AG10803 (cell line): ENCODE measurements at regions not wholly inside any gene's neighbourhood (a gene's known extent, or its start where the extent isn't known, plus 50 kb on each side); places are given as distances from the start of the nearest gene placed in this dataset.

ENCODE experiments used
- DNase-seq: peaks from one replicate; pipeline ENCODE4 v3.0.0; 2010; ENCODE audit warnings: low read depth
- H3K4me3 ChIP-seq: 2 replicates; pipeline ENCODE4 v1.5.1; 2011; ENCODE audit warnings: mild to moderate bottlenecking, low read length, control low read depth
- TF ChIP-seq, protein P1 (sequence below): conservative IDR thresholded peaks from 2 replicates; pipeline ENCODE4 v1.5.1; 2011; ENCODE audit warnings: mild to moderate bottlenecking, low read length, control low read depth, inconsistent platforms

DNA sequence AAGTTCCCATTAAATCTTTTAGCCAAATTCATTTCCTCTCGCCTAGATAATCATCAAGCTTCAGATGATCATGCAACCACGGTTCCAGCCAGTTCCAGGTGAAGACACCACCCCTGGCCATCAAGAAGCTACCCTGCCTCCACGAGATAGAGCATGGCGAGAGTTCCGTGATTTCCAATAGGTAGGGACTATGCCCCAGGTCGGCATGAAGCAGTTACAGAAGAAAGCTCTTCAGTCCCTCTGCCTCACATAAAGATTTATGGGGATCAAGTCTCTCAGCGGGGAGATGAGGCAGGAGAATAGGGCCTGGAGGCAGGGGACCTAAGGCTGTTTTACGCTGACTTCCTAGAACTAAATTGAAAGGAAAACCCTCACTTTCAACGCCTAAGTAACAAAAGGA, 183.9 kb downstream of the OR13H1 start:
- TF ChIP-seq, protein P1, sequence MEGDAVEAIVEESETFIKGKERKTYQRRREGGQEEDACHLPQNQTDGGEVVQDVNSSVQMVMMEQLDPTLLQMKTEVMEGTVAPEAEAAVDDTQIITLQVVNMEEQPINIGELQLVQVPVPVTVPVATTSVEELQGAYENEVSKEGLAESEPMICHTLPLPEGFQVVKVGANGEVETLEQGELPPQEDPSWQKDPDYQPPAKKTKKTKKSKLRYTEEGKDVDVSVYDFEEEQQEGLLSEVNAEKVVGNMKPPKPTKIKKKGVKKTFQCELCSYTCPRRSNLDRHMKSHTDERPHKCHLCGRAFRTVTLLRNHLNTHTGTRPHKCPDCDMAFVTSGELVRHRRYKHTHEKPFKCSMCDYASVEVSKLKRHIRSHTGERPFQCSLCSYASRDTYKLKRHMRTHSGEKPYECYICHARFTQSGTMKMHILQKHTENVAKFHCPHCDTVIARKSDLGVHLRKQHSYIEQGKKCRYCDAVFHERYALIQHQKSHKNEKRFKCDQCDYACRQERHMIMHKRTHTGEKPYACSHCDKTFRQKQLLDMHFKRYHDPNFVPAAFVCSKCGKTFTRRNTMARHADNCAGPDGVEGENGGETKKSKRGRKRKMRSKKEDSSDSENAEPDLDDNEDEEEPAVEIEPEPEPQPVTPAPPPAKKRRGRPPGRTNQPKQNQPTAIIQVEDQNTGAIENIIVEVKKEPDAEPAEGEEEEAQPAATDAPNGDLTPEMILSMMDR = no peak
- no peak for DNase-seq
- H3K4me3 ChIP-seq = no peak overlapping the region

DNA sequence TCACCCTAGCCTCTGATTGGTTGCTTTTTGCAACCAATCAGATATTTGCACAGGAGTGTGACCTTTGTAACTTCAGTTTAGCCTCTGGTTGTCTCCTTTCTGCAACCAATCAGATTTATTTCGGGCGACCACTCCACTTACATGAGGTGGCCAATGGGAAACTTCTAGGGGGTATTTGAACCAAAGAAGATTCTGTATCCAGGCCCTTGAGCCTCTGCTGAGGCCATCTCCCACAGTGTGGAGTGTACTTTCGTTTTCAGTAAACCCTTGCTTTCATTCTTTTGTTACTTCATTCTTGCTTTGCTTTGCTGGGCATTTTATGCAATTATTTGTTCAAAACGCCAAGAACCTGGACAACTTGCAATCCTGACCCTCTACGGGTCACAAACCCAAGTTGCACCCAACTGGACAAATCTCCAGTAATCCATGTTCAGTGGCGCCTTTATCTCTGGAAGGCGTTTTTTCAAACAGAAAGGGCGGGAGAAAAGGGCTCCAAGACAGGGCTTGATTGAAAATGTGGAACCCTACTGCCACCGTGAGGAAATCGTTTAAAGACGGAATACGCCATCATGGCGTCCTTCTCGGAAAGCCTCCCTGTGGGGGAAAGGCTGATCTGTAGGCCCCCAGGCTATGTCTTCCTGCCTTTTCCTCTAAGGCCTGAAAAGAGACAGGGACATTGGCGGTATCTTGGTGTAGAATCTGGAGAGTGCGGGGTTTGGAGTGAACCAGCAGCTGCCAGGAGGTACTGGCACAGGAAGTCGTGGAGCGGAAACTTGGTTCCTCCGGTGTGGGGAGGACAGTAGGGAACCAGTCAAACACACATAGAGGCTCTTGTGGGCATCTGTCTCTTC, 184.6 kb downstream of the OR13H1 start:
- H3K4me3 ChIP-seq = no peak overlapping the region
- TF ChIP-seq, protein P1 = no peak
- no peak for DNase-seq

DNA sequence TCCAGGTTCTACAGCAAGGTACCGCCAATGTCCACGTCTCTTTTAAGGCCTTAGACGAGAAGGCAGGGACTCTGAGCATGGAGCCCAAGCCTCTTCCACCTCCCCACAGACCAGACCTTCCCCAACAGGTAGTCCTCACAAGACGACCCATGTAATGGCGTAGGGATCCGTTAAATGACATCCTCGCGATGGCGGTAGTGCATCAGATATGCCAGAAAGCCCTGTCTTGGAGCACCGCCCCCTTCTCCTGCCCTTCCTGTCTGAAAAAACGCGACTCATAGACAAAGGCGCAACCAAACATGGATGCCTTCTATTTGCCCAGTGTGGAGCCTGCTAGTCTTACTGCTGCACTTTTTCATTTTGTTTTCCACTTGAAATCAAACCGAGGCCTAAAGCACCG, 185.4 kb downstream of the OR13H1 start:
- TF ChIP-seq, protein P1 = no peak
- no peak overlapping the region for H3K4me3 ChIP-seq
- DNase-seq = no peak

DNA sequence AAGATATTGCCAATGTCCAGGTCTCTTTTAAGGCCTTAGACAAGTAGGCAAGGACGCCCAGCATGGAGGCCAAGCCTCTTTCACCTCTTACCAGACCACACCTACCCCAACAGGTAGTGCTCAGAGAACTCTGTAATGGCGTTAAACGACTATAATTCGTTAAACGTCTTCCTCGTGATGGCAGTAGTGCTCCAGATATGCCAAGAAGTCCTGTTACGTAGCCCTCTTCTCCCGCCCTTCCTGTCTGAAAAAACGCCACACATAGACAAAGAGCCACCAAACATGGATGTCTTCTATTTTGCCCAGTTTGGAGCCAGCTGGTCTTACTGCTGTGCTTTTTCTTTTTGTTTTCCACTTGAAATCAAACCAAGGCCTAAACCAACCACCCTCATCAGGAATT, 190.7 kb downstream of the OR13H1 start:
- no peak for DNase-seq
- TF ChIP-seq, protein P1 = no peak
- no peak overlapping the region for H3K4me3 ChIP-seq

DNA sequence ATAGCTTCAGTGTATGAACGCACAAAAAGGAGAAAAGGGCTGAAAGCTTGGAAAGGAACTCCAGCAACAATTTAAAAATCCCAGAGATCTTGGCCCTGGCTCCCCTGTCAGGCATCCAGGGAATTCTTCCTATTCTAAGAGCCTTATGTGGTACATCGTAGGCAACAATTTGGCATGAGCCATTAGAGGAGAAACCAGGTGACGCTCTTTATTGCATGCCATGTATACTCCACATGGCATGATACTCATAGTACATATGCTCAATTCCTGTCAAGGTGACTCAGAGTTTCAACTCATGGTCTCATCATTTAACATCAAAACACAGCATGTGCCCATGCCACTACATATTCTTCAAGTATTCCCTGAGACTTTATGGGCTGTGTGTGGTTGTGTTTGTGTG, 191.3 kb downstream of the OR13H1 start:
- no peak for DNase-seq
- no peak overlapping the region for H3K4me3 ChIP-seq
- TF ChIP-seq, protein P1 = no peak

DNA sequence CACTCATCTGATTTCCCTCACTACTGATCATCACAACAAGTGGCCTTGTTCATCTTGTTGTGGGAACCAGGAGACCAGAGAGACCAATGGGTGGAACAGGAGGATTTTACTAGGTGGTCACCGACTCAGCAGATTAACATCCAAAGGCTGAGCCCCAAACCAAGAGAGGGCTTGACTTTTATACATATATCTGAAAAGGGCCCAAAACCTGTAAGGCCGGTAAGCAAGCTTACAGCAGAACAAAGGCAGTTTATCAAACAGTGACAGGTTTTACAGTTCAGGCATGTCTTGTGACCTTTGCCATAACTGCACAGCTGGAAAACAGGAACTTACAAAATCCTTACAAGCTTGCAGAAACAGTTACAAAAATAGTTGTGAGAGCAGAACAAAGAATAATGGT, 195.9 kb downstream of the OR13H1 start:
- H3K4me3 ChIP-seq = no peak overlapping the region
- DNase-seq = no peak
- TF ChIP-seq, protein P1 = no peak

DNA sequence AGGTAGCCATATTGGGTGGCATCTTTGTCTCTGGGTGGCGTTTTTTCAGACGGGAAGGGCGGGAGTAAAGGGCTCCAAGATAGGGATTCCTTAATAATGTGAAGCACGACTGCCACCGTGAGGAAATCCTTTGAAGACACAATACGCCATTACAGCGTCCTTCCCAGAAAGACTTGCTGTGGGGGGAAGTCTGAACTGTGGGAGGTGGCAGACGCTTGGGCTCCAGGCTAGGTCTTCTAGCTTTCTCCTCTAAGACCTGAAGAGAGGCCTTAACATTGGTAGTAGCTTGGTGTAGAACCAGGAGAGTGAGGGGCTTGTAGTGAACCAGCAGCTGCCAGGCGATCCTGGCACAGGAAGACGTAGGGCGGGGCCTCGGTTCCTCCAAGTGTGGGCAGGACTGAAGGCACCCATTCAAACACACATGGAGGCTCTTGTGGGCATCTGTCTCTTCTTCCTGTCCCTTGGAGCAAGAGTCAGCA, 197.3 kb downstream of the OR13H1 start:
- H3K4me3 ChIP-seq = no peak overlapping the region
- no peak for DNase-seq

More for the DNA sequence above, 197.3 kb downstream of the OR13H1 start:
- TF ChIP-seq, protein P1 = no peak
